HG02885 (cell line): ENCODE measurements at regions not wholly inside any gene's neighbourhood (a gene's known extent, or its start where the extent isn't known, plus 50 kb on each side); places are given as distances from the start of the nearest gene placed in this dataset.
"Not testable (repeated sequence)": the region's sequence is repeated elsewhere in the genome, so short reads cannot be mapped to it uniquely, and the experiment has no call there.

Experiments used
- ATAC-seq: cut with Tn5 transposase; IDR thresholded peaks from one replicate; pipeline ENCODE4 v1.9.1; 2021; ENCODE audit warnings: mild to moderate bottlenecking; ENCODE audit not compliant: unreplicated experiment, poor library complexity

DNA sequence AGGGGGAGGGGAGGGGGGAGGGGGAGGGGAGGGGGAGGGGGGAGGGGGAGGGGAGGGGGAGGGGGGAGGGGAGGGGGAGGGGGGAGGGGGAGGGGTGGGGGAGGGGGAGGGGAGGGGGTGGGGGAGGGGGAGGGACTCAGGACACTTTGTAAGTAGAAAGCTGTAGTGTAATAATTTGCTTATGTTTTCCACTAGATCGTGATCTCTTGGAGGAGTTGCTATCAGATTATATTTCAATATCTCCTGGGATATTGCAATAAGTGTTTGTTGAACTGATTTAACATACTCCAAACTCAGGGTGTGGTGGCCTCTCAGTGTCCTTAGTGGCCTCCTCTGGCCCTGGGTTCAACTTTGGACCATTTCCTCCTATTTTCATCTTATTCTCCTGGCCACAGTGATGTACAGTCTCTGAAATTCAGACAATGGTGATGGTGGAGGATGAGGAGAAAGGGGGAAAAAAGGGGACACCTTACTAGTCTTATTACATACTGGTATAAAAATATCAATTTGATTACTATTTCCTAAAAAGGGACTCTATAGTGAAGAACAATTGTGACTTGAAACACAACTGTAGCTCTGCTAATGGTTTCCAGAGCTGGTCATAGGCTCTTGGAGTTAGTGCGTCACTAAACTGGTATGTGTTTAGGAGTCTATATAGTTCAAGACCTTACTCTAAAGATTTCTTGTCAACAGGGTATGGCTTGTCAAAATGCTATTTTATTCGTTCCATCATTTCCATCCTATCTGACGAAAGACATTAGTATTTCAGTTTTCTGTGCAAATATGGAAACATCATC lies 89.6 kb downstream of the DDX1 start:
- ATAC-seq, result no peak

GRCh38 chr2:15682354-15682753 lies 90.7 kb downstream of the DDX1 start:
- no peak for ATAC-seq

DNA sequence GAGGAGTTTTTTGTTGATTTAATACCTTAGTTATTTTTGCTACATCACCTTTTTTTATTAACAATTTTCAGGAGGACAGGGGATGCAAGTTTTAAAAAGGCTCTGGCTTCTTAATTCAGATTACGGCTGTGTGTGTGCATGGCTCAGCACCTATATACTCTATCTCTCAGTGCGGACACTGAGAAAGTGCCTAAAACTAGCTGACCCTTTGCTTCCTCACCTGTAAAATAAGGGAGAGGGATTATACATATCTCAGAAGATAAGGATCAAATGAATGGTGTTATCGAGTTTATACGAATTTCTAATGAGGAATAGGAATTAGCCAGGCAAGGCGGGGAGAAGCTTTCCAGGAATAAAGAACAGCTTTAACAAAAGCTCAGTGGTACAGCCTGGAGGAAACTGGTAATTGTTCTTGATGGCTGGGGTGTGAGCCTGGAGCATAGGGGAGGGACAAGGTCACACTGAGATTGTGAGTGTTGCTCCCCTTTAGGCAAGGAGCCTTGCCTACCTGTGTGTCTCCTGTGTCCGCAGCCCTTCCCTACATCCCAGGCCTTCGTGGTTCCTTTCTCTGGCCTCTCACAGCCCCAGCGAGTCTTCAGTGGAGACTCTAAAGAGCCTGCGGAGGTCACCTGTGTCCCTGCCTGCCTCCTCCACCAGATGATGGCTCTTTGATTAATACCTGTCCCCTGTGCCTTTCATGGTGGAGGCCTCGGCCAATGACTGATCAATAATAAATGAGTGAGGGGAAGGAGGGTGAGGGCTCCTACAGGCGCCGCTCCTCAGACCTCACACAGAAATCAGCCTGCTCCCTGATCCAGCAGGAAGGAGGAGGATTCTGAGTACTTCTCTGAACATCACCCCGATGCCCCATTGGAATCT lies 92.7 kb downstream of the DDX1 start:
- no peak for ATAC-seq

GRCh38 chr2:15685143-15685542 lies 93.5 kb downstream of the DDX1 start:
- no peak for ATAC-seq

DNA sequence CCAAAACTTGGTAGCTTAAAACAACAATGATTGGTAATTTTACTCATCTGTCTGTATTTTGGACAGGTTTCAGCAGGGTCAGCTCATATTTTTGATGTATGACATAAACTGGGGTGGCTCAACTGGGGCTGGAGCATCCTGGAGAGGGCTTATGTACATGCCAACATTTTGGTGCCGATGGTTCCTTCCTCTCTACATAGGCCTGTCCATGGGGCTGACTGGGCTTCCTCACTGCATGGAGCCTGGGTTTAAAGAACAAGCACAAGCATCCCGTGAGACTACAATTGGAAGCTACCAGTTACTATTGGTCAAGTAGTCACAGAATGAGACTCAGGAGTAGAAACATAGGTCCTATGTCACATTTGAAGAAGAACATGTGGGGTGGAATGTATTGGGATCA lies 95.0 kb downstream of the DDX1 start:
- ATAC-seq, result no peak

- no peak for ATAC-seq
Measured at GRCh38 chr2:15687243-15687642, 95.6 kb downstream of the DDX1 start.

GRCh38 chr2:15687720-15688119 lies 96.1 kb downstream of the DDX1 start:
- no peak for ATAC-seq

DNA sequence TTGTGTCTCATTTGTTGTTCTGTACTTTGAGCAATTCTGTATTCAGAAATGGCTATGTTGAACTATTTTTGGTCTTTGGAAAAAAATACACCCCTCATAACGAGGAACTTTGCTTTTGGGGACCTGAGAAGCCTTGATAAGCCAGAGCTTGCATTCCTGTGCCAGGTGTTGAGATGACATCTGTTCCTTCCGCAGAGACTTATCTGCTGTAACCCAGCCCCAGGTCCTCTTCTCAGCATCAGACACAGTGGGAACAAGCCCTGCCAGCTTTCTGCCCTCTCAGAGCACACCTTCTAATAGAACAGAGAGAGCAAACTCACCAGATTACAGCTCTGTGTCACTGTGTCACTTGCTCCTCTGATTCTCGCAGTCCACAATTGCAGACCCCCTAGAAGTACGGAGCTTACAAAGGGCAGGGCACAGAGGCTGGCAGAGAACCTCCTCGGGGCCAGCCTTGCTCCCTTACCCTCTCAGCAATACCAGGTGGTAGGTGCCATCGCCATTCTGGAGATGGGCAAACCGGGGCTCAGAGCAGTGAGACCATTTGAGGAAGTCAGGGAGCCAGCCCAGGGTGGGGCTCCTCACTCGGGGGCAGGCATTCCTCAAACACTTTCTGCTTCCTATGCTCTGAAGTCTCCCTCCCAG lies 97.4 kb downstream of the DDX1 start:
- ATAC-seq, result no peak

DNA sequence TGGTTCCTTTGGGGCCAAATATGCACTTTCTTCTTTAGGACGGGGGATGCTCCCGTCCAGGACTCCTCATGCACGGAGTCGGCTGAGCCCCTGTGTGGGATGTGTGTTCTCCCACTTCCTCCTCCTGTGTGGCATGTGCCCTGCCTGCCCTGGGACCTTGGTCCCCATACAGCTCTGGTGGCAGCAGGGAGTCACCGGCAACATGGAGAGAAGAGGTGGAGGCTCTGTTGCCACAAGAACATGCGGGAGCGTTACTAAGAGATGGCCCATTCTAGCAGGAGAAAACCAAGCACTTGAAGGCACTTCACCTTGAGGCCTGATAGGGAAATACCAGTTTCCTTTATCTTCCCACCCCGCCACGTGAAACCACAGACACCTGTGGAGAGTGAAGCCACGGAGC lies 98.0 kb downstream of the DDX1 start:
- no peak for ATAC-seq

DNA sequence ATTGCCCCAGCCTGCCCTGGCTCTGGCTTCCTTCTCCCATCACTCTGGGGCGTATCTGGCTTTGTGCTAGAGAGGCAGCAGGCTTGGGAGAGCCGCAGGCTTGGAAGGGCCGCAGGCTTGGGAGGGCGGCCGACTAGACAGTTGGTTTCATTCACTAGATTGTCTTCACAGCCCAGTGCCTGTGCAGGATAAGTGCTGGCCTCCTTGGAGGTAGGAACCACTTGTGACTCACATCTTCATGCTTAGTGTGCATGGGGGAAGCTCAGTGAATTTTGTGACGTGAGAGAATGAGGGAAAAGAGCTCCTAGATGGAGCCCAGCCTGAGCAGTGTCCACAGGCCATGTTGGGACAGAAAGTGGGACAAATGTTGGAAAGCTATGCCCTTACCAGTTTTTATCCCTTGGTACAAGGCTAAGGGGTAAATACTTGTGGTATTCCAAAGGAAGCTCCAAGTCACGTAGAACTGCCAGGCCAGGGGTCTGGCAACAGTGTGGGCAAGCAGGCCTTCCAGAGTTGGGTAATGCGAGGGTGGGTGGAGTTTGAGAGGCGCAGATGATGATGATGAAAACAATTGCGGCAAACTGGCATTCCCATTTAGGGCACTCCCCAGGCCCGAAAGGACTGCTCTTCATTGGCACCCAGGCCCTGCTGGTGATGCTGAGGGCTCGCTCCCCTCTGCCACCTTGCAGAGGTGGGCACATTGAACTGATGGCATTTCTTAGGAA lies 100.1 kb downstream of the DDX1 start:
- ATAC-seq, result no peak

DNA sequence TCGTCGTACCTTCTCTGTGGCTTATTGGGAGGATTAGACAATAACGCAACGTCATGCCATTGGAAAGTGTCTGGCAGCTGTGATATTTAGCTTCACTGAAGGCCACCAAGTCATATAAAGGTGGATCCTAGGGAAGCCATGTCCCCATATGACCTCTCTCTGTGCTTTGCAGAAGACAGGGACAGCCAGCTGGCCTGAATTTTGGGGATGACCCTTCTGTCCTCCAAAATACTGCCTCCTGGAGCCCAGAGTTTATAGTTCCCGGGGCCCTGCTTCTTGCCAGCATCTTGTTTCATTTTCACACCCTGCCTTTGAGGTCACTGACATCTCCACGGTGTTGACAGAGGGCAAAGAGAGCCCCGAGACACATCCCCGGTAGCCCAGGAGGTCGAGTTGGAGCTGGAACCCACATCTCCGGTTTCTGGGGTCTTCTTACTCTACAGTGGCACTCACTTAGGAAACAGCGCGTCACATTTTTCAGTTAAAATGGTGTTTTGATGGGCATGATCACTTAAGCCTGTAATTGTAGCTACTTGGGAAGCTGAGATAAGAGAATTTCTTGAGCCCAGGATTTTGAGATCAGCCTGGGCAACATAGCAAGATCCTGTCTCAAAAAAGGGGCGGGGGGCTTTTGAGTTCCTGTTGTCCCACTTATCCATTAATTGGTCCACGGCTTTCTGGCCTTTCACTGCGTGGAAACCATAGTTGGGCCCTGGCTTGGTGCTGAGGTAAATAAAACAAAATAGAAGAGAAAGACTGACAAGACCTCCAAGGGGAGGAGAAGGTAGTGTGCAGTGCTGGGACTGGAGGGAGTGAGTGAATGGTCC lies 101.1 kb downstream of the DDX1 start:
- no peak for ATAC-seq

GRCh38 chr2:15693382-15693781 lies 101.7 kb downstream of the DDX1 start:
- ATAC-seq, result no peak

- no peak for ATAC-seq
Measured at GRCh38 chr2:15693926-15694588, 102.4 kb downstream of the DDX1 start.

- no peak for ATAC-seq
Measured at GRCh38 chr2:15694589-15694986, 102.9 kb downstream of the DDX1 start.

DNA sequence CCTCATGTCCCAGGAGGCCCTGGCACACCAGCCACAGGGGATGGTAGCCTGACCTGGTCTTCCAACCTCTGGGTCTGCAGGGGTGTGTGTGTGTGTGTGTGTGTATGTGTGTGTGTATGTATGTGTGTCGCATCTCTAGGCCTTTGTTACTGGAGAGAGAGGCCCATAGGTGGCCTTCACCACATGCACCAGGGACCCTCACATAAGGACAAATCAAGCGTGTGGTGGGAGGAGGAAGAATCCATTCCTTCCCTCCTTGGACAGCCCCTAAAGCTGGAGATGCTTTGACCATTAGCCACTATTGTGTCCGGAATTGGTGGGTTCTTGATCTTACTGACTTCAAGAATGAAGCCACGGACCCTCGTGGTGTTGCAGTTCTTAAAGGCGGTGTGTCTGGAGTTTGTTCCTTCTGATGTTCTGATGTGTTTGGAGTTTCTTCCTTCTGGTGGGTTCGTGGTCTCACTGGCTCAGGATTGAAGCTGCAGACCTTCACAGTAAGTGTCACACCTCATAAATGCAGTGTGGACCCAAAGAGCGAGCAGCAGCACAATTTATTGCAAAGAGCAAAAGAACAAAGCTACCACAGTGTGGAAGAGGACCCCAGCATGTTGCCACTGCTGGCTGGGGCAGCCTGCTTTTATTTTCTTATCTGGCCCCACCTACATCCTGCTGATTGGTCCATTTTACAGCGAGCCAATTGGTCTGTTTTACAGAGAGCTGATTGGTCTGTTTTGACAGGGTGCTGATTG lies 104.1 kb downstream of the DDX1 start:
- no peak for ATAC-seq

GRCh38 chr2:15696606-15697170 lies 105.0 kb downstream of the DDX1 start:
- ATAC-seq, result not testable (repeated sequence)

- no peak for ATAC-seq
Measured at GRCh38 chr2:15700131-15700530, 108.5 kb downstream of the DDX1 start.
